ENCODE measurements at regions not wholly inside any gene's neighbourhood (a gene's known extent, or its start where the extent isn't known, plus 50 kb on each side); places are given as distances from the start of the nearest gene placed in this dataset.

- DNase-seq = no peak
Measured at GRCh38 chr1:229069176-229069575, 201.7 kb upstream of the RAB4A start.

- DNase-seq = peak; percentile 37 to 51
Measured at GRCh38 chr1:229070168-229070567, 200.7 kb upstream of the RAB4A start.

GRCh38 chr1:229073251-229073650 is 197.7 kb upstream of the RAB4A start:
- DNase-seq = no peak

- DNase-seq = no peak
Measured at GRCh38 chr1:229075217-229075616, 195.7 kb upstream of the RAB4A start.

- no peak for DNase-seq
Measured at GRCh38 chr1:229075716-229076115, 195.2 kb upstream of the RAB4A start.

- no peak for DNase-seq
Measured at GRCh38 chr1:229076195-229076594, 194.7 kb upstream of the RAB4A start.

GRCh38 chr1:229079016-229079595 is 191.8 kb upstream of the RAB4A start:
- no peak for DNase-seq

- no peak for DNase-seq
Measured at GRCh38 chr1:229080361-229080760, 190.6 kb upstream of the RAB4A start.

GRCh38 chr1:229085291-229085690 is 185.6 kb upstream of the RAB4A start:
- DNase-seq = no peak

GRCh38 chr1:229086091-229086490 is 184.8 kb upstream of the RAB4A start:
- no peak for DNase-seq

GRCh38 chr1:229086686-229087085 is 184.2 kb upstream of the RAB4A start:
- no peak for DNase-seq

- DNase-seq = no peak
Measured at GRCh38 chr1:229087339-229087738, 183.6 kb upstream of the RAB4A start.

- no peak for DNase-seq
Measured at GRCh38 chr1:229087906-229088305, 183.0 kb upstream of the RAB4A start.

- DNase-seq = no peak
Measured at GRCh38 chr1:229088711-229089110, 182.2 kb upstream of the RAB4A start.

GRCh38 chr1:229089586-229090208 is 181.2 kb upstream of the RAB4A start:
- no peak for DNase-seq

- no peak for DNase-seq
Measured at GRCh38 chr1:229091721-229092136, 179.2 kb upstream of the RAB4A start.

GRCh38 chr1:229092377-229093237 is 178.3 kb upstream of the RAB4A start:
- no peak for DNase-seq

- DNase-seq = no peak
Measured at GRCh38 chr1:229093238-229093540, 177.7 kb upstream of the RAB4A start.

GRCh38 chr1:229093609-229094336 is 177.1 kb upstream of the RAB4A start:
- no peak for DNase-seq

GRCh38 chr1:229094476-229095311 is 176.2 kb upstream of the RAB4A start:
- no peak for DNase-seq

- no peak for DNase-seq
Measured at GRCh38 chr1:229095325-229095724, 175.6 kb upstream of the RAB4A start.

GRCh38 chr1:229097356-229097755 is 173.6 kb upstream of the RAB4A start:
- no peak for DNase-seq

- DNase-seq = no peak
Measured at GRCh38 chr1:229098361-229098760, 172.6 kb upstream of the RAB4A start.

All from AML-193 (cell line).